HG03558 (cell line): ENCODE measurements at regions not wholly inside any gene's neighbourhood (a gene's known extent, or its start where the extent isn't known, plus 50 kb on each side); places are given as distances from the start of the nearest gene placed in this dataset.
A peak's percentile ranks its signal among the peaks of the same experiment; 100 is the strongest.
"Not testable (repeated sequence)": the region's sequence is repeated elsewhere in the genome, so short reads cannot be mapped to it uniquely, and the experiment has no call there.

ENCODE experiments used
- ATAC-seq: cut with Tn5 transposase; IDR thresholded peaks from one replicate; pipeline ENCODE4 v1.9.1; 2021; ENCODE audit warnings: moderate number of reproducible peaks; ENCODE audit not compliant: unreplicated experiment; ENCODE audit errors: extremely low read depth

- no peak for ATAC-seq
These were observed 128.1 kb upstream of the IL12A start for GRCh38 chr3:159860269-159861116.

DNA sequence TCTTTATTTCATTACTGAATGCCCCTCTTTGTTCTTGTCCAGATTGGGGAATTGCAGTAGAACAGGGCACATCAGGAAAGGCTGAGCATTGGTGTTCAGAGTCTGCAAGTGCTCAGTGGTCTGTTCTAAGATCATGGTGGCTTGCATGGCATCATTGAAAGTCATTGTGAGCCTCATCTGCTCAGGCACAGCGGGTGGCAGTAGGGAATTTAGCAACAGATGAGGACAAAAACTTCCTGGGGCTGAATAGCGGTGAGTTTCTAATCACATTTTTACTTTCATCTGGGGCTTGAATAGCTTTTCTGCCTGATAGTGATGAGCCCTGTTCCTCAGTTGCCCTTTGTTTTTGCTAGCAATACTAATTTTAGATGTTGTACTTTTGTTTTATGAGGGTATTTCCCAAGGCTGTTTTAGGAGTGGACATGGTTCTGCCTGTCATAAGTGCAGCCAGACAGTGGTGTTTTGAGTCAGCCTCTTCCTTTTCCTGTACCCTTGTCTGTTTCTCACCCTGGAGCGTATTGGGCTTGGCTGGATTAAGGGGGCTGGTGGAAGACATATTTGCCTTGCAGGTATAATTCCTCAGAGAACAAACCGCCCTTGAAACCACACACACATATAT lies 127.2 kb upstream of the IL12A start:
- peak; percentile 60 for ATAC-seq

DNA sequence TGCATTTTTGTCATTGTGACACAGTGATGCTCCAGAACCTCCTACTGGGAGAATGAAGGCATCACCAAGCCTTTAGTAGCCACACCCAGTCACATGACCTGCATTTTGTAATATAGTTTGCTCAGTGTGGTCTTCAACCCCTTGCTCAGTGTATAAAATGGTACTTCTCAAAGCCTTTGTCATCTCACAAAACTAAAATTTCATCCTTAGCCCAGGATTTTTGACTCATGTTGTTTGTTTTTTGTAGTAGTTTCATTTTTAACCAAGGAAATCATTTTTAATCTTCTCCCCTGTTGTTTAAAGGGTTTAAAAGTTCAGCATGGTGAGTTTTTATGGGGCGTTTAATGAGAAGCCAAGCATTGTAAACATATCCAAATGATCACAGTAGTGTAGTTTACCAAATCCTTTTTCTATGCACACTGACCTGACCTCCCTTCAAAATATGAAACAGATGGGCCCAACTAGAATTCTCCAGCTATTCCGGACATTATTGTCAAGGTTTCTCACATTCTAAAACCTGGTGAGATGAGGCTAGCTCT lies 123.5 kb upstream of the IL12A start:
- ATAC-seq, result no peak

DNA sequence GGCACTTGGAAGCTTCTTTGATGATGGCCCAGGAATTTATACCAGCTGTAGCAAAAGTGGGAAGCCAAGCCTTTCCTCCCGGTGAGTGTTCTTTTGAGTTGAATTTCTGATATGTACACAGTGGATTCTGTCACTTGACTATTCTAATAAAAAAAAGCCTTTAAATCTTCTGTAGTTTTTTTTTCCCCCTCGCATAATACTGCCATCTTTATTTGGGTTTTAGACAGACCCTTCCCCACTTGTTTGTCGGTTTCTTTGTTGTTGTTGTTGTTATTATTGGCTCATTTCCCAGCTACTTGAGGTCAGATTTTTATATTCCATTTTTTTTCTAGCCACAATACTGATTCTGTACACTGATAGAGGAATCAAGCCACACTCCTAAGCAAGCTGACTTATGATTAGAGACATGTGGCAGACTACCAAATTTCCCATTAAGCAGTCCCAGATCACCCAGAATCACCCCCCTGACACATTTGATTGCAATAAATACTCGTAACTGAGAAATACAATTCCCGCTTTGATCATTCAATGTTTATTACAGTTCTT lies 122.4 kb upstream of the IL12A start:
- no peak for ATAC-seq

GRCh38 chr3:159867372-159867771 lies 121.3 kb upstream of the IL12A start:
- ATAC-seq, result no peak

DNA sequence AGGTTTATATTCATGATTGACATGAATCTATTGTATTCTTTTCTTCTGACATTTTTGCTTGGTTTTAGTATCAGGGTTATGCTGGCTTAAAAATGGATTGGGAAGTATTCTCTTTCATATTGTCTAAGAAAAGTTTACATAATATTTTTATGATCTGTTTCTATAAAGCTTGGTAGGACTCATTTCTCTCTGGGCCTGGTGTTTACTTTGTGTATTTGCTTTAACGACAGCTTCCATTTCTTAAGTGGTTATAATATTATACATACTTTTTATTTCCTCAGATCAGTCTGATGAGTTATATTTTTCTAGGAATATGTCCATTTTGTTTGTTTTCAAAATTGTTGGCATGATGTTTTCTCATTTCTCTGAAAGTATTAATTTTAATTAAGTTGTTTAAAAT lies 117.9 kb upstream of the IL12A start:
- ATAC-seq, result no peak

DNA sequence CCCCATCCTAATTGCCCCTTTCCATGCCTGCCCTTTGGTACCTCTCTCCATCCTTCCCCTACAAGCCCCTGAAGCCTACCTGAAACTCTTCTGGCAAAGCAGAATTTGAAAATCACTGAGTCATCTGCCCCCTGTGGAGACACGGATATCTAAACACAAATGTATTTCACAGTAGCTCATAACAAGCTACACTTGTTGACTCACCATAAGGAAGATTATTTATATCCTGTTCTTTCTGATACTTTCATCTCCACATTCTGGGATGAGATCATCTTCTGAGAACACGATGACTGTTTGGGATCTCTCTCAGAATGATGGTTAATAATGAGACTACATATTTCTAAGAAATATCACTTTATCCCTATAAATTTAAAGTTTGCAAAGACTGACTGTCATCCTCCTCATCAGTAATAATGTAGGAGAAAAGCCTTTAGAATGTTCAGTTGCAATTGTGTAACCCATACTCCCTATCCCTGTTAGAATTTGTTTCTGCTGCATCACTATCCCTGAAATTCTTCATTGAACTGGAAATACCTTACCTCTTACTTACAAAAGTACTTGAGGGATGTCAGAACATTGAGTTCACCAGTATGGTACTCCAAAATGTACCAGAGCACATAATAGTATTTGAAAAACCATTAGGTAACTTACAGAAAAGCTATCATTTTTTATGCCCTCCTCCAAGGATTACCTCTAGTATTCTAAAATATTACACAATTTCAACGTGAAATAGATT lies 116.1 kb upstream of the IL12A start:
- no peak for ATAC-seq

GRCh38 chr3:159875116-159875515 lies 113.5 kb upstream of the IL12A start:
- ATAC-seq, result no peak

DNA sequence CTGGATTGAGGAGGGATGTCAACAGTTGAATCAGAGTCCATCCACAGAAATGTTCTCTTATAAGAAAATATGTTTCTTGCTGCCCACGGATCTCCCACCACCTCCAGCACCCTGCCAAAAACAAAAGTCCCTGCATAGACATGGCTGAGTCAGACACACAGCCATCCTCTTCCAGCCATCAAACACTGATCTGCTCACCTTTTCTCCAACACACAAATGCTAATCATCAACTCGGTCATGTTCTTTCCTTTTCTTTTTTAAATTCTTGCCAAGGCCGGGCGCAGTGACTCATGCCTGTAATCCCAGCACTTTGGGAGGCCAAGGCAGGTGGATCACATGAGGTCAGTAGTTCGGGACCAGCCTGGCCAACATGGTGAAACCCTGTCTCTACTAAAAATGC lies 110.7 kb upstream of the IL12A start:
- ATAC-seq, result no peak

GRCh38 chr3:159879146-159879545 lies 109.5 kb upstream of the IL12A start:
- ATAC-seq, result no peak

DNA sequence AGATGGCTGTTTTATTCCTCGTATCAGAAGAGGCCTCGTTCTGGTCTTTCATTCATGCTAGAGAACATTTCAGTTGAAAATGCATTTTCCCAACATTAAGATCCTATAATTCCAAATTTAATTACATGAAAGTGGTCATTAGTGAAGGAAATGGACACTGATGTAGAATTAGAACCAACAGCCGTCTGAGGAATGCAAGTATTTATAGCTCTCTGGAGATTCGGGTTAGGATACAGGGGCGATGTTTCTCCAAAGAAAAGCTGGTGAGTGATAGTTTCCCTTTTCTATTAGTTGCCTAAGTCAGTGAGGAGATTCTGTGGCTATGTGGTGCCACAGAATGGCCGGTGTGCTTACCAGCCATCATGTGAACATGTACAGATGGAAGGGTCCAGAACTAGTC lies 109.0 kb upstream of the IL12A start:
- ATAC-seq, result no peak

- no peak for ATAC-seq
These were observed 107.4 kb upstream of the IL12A start for GRCh38 chr3:159881208-159881607.

DNA sequence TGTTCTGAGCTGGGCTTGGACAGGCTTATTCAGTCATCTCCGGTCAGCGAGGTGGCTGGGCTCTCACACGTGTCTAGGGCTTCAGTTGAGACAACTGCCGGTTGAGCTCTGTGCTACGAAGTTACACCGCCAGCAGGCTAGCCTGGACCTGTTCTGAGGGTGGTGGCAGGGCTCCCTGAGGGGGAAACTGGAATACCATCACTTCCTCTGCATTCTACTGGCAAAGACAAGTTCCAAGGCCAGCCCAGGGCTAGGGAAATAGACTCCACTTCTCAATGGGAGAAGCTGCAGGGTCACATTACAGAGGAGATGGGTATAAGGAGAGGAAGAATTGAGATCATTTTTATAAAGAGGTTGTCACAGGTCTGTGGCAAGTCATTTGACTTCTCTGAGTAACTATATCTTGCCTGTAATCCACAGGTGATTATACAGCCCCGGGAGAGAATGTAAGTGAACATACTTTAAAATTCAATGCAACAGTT lies 106.8 kb upstream of the IL12A start:
- no peak for ATAC-seq

DNA sequence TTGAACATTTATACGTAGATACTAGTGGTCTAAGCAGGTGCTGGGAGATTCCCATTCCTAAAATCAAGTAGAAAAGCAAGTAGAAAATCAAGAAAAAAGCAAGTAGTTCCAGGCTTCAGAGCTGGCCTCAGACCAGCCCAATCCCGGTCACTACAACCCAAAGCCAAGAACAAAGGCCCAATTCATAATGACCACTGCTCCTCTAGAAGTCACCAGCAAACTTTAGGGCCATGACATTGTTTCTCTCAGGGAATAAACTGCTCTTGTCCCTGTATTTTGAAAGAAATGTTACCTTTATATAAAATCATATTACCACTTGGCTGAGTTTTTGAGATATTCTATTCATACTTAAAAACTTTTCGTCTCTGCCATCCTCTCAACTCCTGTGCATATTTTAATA lies 106.3 kb upstream of the IL12A start:
- ATAC-seq, result no peak

DNA sequence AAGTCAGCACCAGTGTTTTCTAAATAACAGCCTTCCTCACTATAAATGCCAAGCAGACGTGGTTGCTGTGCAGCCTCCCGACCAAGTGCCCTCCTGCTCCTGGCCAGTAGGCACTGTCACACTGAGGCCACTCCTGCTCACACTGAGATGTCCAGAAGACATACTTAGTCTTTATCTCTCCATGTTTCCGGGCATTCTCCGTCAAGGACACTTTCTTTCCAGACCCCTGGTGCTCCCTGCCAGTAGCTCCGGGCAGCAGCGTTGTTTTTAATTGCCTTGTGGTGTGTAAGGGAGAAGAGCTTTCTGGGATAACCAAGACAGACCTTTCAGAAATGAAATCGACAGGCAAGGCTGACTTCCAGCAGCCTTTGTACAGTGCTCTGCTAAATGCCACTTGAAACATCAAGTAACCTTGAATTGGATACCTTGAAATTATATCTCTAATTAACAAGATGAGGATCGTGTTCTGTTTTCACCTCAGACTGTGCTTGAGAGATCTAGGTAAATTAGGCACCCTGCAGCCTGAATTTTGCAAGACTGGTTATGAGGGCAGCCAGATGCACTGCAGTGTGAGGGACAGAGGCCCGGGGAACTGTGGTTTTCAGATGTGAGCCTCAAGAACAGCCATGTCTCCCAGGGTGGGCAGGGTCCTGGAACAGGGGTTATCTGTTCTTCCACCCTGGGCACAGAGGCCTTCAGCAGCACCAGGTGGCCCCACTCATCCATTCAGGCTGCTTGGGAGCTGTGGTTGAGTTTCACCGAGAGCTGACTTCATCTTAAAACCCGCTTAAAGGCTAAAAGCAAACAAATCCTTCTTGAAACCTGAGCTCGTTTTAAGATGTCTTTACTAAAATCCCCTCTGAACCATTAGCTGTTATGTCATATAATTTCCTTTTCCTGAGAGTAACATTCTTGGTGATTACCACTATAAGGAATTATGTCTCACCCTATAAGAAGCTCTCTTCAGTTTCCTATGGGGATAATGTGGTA lies 105.5 kb upstream of the IL12A start:
- ATAC-seq, result no peak

GRCh38 chr3:159884661-159885402 lies 103.8 kb upstream of the IL12A start:
- ATAC-seq, result no peak

- ATAC-seq, result no peak
These were observed 102.6 kb upstream of the IL12A start for GRCh38 chr3:159886050-159886449.

- not testable (repeated sequence) for ATAC-seq
These were observed 102.1 kb upstream of the IL12A start for GRCh38 chr3:159886530-159886929.

GRCh38 chr3:159887168-159887567 lies 101.5 kb upstream of the IL12A start:
- ATAC-seq, result no peak
